ENCODE measurements at regions not wholly inside any gene's neighbourhood (a gene's known extent, or its start where the extent isn't known, plus 50 kb on each side); places are given as distances from the start of the nearest gene placed in this dataset.
A peak's percentile ranks its signal among the peaks of the same experiment; 100 is the strongest.

- in situ Hi-C loops (cut with HindIII; ENCODE audit: low pct_unique_long_range_greater_than_20kb, low sequenced_read_pairs) = no loop called here
Observed at GRCh38 chr2:241940329-241940728, 70.8 kb downstream of the RTP5 start.

GRCh38 chr2:241941691-241942301 is 72.3 kb downstream of the RTP5 start:
- in situ Hi-C loops (cut with HindIII; ENCODE audit: low pct_unique_long_range_greater_than_20kb, low sequenced_read_pairs) = no loop called here
- no peak for DNase-seq (ENCODE audit: low read depth)

More at GRCh38 chr2:241940329-241940728, 70.8 kb downstream of the RTP5 start:
- DNase-seq (ENCODE audit: low read depth) = no peak

DNA sequence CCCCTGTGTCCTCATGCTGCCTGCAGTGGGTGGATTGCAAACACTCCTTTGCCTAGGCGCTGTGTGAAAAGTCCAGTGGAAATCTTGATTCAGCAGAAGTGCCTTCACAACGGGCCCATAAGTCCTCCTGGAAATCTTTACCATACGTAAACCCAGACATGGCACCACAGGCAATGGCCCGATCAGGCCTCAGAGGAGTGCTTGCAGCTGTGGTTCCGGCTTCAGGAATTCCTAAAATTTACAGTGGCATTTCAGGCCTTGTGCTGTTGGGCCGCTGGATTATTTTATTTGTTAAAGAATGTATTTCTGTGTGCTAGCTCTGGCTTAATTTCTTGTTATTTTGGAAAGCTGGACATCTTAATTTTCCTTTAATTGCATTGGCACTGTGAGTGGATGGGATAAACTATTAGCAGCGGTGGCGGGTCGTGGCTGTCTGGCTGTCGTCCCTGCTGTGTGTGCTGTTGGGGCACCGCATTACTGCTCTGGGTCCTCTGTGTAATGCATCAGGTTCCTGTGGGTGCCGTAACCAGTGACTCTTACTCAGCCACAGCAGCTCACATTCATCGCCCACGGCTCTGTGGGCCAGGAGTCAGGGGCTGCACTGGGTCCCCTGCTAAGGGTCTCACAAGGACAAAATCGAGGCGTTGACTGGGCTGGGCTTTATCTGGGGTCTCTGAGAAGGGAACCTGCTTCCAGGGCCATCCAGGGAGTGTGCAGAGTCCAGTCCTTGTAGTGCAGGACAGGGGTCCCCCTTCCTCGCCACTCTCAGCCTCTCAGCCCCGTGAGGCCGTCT is 73.1 kb downstream of the RTP5 start:
- in situ Hi-C loops (cut with HindIII; ENCODE audit: low pct_unique_long_range_greater_than_20kb, low sequenced_read_pairs) = no loop called here
- DNase-seq (ENCODE audit: low read depth) = no peak

DNA sequence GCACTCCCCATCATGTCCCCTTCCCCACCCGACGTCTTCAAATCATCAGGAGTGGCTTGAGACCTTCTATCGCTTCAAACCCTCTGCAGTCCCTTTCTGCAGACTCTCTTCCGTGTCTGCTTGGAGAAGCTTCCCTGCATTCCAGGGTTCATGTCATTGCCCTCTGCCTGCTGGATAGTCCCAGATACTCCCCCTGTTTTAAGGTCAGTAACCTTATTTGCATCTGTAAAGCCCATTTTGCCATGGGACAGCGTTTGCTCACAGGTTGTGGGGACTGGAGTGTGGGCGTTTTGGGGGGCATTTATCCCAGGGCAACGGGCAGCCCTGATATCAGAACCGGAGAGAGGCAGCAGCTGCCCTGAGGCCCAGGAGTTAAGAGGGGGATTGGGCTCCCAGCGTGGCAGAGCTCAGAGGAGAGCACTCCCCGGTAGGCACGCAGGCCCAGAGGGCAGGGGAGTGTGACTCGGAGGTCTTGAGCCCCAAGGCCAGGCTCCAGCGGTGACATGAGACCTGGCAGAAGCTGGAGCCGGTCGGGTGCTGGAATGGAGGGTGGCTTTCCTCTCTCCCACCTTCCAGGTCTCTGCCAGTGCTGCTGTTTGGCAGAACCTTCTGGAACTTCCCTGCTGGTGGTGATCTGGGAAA is 73.8 kb downstream of the RTP5 start:
- DNase-seq (ENCODE audit: low read depth) = no peak
- in situ Hi-C loops (cut with HindIII; ENCODE audit: low pct_unique_long_range_greater_than_20kb, low sequenced_read_pairs) = no loop called here

DNA sequence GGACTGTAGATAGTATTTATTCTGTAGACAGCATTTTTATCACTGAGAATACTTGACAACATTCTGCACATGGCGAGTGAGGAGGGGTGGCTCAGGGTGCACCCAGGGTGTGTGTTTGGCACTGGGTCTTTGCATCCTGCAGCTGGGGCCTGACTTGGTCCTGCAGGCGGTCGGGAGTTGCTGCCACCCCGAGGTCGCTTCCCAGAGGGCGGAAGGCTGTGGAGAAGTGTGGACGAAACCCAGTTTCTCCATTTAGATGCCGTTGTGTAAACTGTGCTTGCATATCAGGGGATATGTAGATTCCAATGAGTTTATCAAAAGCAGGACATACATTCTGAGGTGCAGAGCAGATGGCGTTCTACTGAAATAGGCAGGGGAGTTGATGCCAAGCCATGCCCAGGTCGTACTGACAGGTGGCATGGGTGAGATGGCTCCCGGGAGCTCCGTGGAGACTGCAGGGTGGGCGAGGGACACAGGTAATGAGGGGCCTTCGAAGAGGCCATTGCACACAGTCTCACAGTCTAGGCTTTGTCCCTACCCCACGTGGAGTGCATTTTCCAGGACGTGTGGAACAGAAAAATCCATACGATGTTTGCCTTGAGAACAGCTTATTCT is 74.5 kb downstream of the RTP5 start:
- in situ Hi-C loops (cut with HindIII; ENCODE audit: low pct_unique_long_range_greater_than_20kb, low sequenced_read_pairs) = no loop called here
- DNase-seq (ENCODE audit: low read depth) = no peak

DNA sequence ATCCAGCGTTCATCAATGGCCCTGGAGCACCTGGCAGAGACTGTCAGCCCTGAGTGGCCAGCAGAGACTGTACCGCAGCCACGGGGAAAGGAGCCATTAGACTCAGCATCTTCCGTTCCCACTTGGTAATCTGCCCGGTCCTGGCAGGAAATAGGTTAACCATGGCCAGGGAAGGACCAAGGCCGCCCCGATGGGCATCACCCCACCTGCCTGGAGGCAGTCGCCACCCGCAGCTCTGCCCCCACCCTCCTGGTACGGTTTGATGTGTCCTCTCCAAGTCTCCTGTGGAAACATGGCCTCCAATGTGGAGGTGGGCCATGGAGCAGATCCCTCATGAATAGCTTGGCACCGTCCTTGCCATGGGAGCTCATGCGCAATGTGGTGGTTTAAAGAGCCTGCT is 75.3 kb downstream of the RTP5 start:
- DNase-seq (ENCODE audit: low read depth) = no peak
- in situ Hi-C loops (cut with HindIII; ENCODE audit: low pct_unique_long_range_greater_than_20kb, low sequenced_read_pairs) = no loop called here

- in situ Hi-C loops (cut with HindIII; ENCODE audit: low pct_unique_long_range_greater_than_20kb, low sequenced_read_pairs) = no loop called here
- no peak for DNase-seq (ENCODE audit: low read depth)
Observed at GRCh38 chr2:241945311-241945710, 75.8 kb downstream of the RTP5 start.

- in situ Hi-C loops (cut with HindIII; ENCODE audit: low pct_unique_long_range_greater_than_20kb, low sequenced_read_pairs) = no loop called here
- no peak for DNase-seq (ENCODE audit: low read depth)
Observed at GRCh38 chr2:241945803-241946202, 76.3 kb downstream of the RTP5 start.

- in situ Hi-C loops (cut with HindIII; ENCODE audit: low pct_unique_long_range_greater_than_20kb, low sequenced_read_pairs) = no loop called here
- no peak for DNase-seq (ENCODE audit: low read depth)
Observed at GRCh38 chr2:241946306-241947003, 76.9 kb downstream of the RTP5 start.

DNA sequence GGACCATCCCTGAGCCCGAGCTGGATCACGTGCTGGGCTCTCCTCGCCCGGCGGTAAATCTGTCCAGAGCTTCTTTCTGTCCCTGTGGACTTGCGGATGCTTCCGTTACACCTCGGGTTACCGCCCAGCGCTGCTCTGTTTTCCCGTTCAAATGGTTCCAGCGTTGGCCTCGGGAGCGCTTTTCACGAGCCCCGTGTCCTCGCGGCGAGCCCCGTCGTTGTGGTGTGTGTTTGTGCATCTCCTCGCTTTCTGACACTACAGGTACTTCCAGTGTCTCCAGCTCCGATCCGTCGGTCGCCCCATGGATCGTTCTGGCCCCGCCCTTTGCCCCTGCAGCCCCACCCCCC is 77.4 kb downstream of the RTP5 start:
- DNase-seq (ENCODE audit: low read depth) = no peak
- in situ Hi-C loops (cut with HindIII; ENCODE audit: low pct_unique_long_range_greater_than_20kb, low sequenced_read_pairs) = no loop called here

GRCh38 chr2:241947401-241947800 is 77.9 kb downstream of the RTP5 start:
- no peak for DNase-seq (ENCODE audit: low read depth)
- in situ Hi-C loops (cut with HindIII; ENCODE audit: low pct_unique_long_range_greater_than_20kb, low sequenced_read_pairs) = no loop called here

- DNase-seq (ENCODE audit: low read depth) = no peak
Observed at GRCh38 chr2:241947876-241948275, 78.3 kb downstream of the RTP5 start.

GRCh38 chr2:241948299-241948897 is 78.9 kb downstream of the RTP5 start:
- DNase-seq (ENCODE audit: low read depth) = no peak
- in situ Hi-C loops (cut with HindIII; ENCODE audit: low pct_unique_long_range_greater_than_20kb, low sequenced_read_pairs) = no loop called here

More at GRCh38 chr2:241947876-241948275, 78.3 kb downstream of the RTP5 start:
- in situ Hi-C loops (cut with HindIII; ENCODE audit: low pct_unique_long_range_greater_than_20kb, low sequenced_read_pairs) = no loop called here

DNA sequence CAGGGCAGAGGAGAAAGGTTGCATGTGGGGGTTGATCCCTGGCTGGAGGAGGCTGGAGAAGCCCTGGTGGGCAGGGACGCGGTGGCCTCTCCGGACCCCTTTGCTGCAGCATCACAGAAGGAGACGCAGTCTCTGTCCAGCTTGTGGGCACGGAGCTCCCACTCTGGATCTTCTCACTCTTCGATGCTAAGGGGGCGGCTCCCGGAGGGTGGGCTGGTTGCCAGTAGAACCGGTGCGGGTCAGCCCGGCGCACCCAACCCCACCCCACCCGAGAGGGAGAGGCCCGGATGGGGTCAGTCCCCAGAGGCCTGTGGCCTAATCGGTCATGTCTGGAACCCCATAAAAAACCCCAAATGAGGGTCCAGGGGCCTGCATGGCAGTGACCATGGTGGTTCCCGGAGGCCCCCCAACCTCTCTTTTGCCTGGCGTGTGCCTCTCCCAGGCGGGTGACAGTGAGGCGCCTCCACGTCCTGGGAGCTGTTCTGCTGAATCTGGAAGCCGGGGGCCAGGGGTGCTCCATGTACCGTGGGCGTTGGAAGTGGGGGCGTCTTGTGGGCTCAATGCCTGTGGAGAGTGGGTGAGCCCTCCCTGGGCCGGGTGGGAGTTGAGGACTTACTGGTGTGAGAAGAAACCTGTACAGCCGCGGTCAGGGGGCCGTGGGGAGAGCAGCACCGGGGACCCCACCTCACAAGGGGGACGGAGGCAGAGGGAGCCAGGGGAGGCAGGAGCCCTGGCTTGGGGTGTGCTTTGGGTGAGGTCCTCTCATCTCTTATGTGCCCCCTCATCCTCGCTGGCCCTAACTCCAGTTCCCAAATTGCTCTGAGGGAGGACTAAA is 79.6 kb downstream of the RTP5 start:
- DNase-seq (ENCODE audit: low read depth) = no peak
- in situ Hi-C loops (cut with HindIII; ENCODE audit: low pct_unique_long_range_greater_than_20kb, low sequenced_read_pairs) = no loop called here

DNA sequence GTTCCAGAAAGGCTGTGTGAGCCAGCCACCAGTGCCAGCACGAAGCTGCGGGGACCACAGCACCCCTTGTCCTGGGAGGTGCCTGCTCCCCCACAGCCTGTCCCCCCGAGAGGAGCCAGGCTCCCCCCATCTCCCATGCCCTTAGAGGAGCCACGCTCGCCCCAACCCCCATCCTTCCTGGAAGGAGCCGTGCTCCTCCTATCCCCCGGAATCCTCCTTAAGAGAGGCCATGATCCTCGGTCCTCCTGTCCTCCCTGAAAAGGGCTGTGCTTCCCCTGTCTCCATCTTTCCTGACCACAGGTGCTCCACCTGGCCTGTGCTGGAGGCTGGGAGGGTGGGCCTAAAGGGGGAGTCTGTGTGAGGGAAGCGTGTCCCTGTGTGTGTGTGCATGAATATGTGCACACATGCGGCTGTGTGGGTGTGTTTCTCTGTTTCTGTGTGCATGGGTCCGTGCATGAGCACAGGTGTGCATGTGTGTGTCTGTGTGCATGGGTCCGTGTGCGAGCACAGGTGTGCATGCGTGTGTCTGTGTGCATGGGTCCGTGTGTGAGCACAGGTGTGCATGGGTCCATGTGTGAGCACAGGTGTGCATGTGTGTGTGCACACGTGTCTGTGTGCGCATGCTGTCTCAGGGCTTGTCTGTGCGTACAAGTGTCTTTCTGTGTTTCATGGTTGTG is 80.3 kb downstream of the RTP5 start:
- DNase-seq (ENCODE audit: low read depth) = no peak
- in situ Hi-C loops (cut with HindIII; ENCODE audit: low pct_unique_long_range_greater_than_20kb, low sequenced_read_pairs) = no loop called here

DNA sequence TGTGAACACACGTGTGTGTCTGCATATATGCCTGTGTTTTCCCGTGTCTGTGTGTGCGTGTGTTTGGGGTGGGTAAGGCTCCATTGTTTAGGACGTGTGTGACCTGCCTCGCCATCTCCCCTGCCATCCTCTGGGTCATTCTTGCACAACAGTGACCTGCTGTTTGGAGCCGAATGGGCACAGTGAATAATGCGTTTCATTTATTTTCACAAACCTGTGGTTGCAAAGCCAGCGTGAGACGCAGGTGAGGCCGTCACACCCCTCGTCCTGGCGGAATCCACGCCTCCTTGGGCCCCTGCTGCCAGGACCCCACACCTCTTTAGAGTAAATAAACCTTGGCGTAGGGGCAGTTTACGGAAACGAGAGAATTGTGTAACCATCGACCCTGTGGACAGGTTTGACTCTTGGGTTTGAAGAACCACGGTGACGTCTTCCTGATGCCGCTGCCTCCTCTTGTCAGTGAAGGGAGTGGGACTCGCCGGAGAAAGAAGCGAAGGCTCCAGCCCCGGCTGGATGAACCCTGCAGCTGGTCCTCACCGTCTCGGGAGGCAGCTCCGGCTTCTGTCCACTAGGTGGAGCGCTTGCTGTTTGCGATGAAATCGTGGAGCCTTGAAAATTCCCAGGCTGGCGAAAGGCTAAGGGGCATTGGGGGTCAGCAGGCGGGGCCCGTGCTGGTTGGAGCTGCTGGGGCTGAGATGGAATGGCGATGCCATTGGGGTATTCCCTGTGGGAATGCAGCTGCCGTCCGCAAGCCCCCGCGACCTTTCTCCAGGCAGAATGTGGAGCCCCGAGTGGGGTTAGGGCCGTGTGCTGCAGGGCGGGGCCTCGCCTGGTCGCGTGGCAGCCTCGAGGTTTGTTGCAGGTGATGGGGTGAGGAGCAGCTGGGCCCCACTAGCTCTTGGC is 81.1 kb downstream of the RTP5 start:
- DNase-seq (ENCODE audit: low read depth) = peak; percentile 38
- in situ Hi-C loops (cut with HindIII; ENCODE audit: low pct_unique_long_range_greater_than_20kb, low sequenced_read_pairs) = no loop called here
